ENCODE measurements at regions not wholly inside any gene's neighbourhood (a gene's known extent, or its start where the extent isn't known, plus 50 kb on each side); places are given as distances from the start of the nearest gene placed in this dataset.
"Not testable (repeated sequence)": the region's sequence is repeated elsewhere in the genome, so short reads cannot be mapped to it uniquely, and the experiment has no call there.

DNA sequence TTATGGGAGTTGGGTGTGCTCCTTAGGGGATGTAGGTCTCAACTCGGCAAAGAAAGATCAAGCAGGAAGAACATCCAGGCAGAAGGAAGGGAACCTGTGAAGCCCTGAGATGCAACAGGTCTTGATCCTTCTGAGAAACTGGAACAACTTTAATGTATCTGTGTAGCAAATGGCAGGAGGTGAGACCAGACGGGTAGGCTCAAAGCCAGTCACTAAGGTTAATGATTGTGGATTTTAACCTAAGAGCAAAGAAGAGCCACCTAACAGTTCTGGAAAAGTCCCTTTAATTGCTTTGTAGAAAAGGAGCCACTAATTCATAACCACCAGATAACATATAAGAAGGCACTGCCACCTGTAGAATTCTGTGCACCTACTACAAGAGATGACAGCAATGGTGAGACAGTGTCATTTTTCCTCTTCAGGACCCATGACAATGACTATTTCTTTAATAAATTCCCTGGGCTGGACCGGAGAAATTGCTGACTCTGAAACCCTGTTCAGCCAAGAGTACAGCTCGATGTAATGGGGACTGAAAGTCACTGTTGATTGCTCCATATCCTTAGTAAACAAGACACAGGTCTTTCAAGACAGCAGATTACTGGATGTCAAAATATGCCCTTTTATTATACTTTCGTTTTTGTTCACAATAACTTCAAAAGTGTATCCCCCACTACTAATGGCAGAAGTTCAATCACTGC lies 326.2 kb downstream of the CBLN4 start:
- DNase-seq: no peak

DNA sequence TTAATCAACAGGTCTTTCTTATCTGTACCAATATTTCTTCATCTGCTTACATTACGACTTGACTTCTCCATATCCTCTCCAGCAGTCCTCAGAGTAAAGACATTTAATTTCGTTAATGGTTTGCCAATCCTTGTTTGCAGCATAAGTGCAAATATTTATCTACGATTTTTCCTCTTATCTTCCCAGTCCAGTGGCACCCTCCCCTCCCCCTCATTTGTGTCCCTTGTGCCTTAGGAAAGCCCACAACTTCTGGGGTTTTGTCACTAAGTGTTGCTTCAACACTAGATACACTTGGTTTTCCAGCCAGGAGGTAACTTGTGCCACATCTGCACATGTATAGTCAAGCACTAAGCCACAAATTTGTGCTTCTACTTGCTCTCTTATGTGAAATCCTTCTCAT lies 327.2 kb downstream of the CBLN4 start:
- no peak for DNase-seq

DNA sequence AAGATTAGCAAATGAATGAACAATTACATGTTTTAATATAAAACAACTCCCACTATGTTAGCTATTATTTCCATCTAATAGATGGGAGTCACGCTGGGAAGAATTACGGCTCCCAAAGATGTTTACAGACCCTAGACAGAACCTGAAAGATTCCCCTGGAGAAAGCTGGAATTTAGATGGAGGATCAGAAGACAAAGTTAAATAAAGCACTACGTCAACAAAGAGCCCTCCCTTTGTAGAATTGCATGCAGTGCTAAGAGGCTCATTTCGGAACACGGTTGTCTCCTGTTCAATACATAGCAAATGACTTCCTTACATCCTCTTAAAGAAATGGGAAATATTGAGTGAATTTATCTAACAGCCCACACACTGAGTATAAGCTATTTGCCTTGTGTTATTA lies 328.3 kb downstream of the CBLN4 start:
- no peak for DNase-seq

DNA sequence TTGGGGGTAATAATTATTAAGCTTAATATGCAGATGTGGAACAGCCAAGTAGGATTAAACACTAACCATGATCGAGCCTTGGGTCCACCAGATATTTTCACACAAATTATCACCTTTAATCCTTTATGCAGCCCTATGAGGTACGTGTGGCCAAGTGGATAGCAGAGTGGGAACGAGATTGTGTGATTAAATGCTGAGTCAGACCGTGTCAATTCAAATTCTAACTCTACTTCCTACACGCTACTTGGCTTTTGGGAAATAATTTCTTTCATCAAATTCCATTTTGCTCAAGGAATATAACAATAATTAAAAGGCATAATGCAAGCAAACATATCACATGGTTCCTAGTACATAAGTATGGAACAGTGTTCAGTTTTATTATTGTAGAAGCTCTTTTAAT lies 329.2 kb downstream of the CBLN4 start:
- DNase-seq: no peak

DNA sequence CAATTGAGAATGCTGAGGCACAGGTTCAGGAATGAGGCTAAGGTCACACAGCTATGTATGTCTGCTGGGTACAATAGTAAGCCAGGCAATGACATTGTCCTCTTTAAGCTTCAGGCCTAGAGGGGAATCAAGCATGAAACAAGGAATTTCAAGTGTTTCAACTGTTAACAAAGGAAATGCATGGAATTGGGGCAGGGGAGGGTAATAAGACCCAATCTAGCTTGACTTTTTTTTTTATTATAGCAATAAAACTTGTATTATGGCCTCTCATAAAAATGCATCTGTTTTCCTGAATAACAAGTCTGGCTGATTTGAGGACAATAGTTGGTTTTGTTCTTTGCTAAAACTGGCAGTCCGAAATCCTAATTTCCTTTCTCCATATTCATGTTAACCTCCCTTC lies 336.7 kb downstream of the CBLN4 start:
- DNase-seq: no peak

DNA sequence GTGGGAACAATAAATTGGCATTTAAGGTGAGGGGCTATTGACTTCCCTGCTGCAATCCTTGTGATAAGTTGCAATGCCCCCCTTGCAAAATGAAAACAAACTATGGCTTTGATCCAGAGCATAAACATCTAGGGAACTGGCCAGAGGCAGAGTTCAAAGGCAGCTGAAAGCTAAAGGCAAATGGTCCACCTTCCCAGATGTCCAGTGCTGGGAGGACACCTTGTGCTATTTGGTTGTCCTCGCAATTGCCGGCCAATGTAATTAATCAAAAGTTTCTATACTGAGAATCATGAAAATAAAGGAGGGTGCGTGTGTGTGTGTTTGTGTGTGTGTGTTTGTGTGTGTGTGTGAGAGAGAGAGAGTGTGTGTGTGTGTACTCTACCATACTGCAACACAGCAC lies 337.4 kb downstream of the CBLN4 start:
- no peak for DNase-seq

DNA sequence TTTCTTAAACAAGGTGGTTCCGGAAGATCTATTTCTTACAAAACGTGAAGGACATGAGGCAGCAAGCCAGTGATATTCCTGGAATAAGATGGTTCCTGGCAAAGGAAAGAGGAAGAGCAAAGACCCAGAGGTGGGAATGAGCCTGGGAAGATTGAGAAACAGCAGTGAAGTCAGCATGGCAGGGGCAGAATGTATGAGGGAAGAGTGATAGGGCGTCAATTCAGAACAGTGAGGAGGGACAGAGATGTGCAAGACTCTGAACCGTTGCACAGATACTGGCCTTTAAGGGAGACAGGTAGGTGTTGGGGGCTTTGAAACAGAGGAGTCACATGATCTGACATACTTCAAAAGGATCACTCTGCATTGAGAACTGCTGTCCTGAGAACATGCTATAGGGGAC lies 338.3 kb downstream of the CBLN4 start:
- no peak for DNase-seq

DNA sequence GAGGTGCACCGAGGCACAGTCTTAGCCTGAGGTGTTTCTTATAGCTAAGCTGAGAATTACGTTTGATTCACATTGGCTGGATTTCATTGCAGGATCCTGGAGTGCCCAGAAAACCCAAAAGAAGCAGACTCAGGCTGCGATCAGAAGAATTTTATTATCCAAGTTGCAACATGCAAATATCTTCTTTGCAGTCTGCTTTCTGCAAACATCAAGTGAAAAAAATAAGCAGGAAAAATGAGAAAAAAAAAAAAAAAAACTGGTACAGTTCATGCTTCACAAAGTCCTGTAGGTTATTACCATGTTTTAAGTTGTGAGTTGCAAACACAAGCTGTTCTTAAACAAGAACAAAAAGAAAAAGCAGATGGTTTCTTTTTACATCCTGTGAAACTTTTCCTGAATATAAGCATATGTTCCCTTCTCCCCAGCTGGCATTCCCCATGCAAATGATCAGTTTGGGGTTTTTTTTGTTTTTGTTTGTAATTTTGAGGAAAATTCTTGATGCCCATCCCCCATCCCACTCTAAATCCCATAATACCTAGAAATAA lies 349.0 kb downstream of the CBLN4 start:
- peak in 1 of 2 donors; percentile 6 for DNase-seq

DNA sequence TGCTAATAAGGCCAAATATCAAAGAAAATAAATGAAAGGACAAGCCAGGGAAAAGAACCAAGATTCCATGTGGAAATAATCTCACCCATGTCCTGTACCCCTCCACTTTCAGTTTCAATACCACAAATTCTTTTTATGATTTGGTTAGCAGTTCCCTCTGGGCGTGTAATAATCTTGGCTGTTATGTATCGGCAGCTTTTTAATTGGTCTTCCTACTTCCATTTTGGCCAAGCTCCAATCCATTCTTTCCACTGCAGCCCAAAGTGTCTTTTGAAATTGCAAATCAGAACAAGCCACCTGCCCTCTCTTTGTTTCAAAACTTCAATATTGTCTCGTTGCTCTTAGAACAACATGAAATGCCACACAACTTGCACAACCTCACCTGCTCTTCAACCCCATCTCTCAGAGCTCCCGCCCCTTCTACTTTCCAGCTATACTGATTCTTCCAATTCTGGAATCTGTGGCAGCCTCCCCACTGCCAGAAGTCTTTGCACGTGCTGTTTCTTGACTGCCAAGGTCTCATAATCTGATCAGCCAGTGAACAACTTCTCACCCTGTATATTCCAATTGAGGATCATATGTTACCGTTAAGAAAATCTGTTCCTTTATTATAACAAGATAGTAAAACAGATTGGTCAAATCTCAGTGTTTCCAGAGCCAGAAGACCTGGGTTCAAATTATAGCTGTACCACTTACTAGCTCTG lies 354.5 kb downstream of the CBLN4 start:
- DNase-seq: no peak

DNA sequence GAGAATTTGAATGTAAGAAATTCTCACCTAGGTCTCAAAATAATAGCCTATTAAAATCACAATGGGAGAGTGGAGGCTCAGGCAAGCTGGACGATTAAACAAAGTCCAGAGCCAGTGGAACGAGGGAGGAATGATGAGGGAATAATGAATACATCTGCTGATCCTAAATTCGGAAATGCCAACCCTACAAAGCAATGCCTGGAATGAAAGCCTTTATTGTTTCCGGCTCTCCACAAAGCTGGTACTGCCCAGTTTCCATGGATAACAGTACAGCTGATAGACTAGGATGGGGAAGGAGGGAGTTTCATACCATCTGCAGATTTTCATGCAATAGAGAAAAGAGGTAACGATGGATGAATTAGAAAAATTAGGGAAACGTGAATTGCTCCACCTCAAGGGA lies 356.1 kb downstream of the CBLN4 start:
- peak; percentile 5 to 6 for DNase-seq

DNA sequence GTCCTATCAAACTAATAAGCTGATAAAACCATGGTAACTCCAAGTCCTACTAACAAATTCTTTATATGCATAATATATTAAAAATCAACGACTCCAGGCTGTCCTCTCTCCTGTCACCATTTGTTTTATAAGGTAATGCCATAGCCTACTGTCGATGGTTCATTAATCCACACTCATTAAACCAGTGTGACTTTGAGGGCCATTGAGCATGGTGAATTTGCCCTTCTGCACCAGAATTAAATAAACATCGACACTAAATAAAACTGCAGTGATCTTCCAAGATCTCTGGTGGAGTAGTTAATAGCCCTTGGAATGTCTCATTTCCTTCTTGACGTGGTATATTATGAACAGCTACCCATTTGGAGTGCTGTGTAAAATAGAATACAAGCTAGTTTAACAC lies 358.5 kb downstream of the CBLN4 start:
- no peak for DNase-seq

DNA sequence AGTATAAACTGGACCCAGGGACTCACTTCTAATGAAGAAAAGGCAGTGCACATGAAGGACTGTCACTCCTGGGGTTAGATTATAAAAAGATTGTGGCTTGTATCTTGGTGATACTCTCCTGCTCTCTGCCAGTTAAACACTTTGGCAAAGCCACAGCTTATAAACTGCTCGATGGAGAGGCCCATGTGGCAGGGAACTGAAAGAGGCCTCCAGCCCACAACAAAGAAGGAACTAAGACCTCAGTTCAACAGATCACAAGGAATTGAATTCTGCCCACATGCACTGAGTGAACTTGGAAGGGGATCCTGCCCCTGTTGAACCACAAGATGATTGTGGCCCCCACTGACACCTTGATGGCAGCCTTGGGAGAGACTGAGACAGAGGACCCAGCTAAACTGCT lies 363.8 kb downstream of the CBLN4 start:
- no peak for DNase-seq

DNA sequence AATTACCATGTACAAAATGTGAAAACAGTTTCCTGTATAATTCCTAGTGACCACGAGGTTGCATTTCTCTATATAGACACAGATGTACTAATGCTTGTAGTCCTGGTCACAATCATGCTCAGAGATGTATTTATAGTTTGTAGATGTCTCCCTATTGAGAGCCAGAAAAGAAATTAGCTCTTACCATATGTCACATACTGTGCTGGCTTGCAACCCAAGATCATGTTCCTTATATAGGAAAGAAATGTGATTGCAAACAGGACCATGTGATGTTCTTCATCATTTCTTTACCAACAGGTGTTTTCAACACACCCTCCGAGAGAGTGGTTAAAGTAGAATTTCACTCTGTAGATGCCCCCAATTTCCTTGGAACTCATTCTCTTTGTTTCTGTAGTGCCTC lies 369.4 kb downstream of the CBLN4 start:
- DNase-seq: no peak

DNA sequence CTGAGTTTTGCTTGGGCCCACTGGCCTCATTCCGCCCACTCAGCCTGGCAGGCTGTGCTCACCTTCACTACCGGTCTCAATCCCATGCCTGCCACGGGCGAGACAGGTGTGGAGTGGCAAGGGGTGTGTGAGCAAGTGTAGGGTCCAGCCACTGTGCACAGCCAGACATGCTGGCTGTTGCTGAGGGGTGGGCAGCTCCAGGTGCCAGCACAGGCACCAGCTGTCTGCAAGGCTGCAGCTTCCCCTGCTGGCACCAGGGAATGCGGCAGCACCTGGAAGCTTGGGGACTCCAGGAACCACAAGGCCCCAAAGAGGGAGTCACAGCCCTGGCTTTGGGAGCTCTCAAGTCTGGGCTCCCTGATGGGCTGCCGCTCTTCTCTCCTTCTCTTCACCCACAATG lies 372.7 kb downstream of the CBLN4 start:
- DNase-seq: no peak

DNA sequence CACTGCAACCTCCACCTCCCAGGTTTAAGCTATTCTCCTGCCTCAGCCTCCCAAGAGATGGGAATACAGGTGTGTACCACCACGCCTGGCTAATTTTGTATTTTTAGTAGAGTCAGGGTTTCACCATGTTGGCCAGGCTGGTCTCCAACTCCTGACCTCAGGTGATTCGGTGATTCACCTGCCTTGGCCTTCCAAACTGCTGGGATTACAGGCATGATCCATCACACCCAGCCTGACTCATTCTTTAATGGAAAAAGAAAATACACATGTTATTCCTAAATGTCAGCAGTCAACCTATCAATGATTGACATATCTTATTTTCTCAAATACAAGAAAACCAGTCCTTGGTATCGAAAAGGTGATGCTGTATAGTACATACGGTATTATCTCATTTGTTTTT lies 376.2 kb downstream of the CBLN4 start:
- DNase-seq: not testable (repeated sequence)

DNA sequence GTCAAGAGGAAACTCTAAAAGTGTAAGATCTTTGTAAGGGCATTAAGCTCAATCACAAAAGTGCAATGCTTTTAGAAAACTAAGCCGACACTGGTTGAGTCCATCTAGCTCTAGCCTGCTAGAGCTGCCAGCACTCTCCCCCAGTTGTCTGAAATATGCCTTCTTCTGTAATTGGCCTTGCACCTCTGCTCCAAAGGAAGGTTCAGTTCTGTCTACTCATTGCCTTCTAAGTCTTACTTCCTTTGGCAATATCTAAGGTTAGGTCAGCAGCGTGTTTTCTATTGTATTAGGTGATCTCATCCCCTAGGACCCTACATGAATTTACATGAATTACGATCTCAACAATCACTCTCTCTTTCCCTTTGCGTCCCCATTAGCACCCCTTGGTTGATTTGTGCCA lies 378.6 kb downstream of the CBLN4 start:
- no peak for DNase-seq

DNA sequence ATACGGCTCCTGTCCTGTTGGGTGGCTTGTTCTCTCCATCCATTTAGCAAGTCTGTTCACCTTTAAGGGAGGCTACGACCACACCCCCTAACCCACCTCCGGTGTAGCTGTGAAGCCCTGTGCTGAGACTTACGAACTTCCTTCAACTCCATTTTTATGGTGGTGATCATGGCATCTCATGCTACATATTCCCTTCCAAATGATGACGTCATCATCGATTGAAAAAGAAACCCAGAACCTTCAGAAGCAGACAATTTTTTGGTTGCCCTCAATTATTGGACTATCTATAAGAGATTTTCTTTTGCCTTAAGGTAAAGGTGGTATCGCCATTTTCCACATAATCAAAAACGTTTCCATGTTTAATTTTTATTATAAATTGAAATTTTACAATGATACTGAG lies 389.0 kb downstream of the CBLN4 start:
- no peak for DNase-seq

DNA sequence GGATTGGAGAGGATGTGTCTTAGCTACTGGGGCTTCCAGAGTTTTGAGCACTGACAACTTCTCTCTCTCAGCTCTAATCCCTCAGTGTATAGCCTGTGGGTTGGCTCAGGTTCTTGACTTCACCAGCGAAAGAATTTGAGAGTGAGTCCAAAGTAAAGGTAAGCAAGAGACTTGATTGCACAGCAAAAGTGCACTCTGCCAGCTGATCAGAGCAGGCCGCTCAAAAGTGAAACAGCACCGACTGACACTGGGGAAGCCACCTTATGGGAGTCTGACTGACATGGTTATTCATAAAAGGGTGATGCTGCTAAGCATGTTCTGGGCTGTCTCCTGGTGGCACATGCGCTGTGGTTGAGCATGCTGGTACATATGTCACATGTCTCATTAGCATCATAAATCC lies 389.5 kb downstream of the CBLN4 start:
- DNase-seq: no peak

DNA sequence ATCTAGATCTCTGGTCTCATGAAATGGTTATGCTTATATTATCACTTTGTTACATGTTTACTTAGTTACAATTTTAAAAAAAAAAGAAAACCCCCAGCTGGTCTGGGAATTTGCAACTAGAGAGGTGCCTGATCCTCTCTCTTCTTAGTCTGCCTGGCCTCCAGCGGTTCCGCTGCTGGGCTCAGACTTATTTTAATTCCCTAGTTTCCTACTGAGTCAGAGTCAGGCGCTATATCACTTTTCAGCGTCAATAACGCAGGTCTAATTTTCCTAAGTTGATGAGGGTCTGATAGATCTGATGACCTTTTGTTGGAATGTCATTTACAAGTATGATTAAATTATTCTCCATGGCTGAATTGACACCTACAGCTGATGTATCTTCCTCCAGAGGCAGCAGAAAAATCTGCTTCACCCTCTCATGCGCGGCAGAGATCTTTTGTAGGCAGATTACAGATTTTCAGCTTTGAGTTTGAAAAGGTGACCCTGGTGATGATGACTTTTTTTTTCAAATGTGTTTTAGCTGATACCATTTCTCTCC lies 391.0 kb downstream of the CBLN4 start:
- DNase-seq: no peak

DNA sequence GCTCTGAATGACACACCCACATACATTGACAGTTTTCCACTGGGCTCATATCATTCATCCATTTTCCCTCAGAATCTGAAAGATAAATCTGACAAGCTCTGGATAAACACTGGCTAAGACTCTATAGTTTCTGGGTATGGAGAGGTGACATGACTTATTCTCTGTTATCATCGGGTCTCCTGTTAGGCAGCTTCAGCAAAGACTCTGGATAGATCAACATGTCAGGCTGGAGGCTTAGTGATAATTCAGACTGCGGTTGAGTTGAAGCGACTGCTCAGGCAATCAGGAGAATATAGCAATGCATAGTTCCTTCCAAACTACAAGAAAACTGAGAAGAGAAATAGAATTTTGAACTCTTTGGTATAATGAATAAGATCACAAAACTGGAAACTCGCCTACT lies 394.6 kb downstream of the CBLN4 start:
- DNase-seq: no peak

DNA sequence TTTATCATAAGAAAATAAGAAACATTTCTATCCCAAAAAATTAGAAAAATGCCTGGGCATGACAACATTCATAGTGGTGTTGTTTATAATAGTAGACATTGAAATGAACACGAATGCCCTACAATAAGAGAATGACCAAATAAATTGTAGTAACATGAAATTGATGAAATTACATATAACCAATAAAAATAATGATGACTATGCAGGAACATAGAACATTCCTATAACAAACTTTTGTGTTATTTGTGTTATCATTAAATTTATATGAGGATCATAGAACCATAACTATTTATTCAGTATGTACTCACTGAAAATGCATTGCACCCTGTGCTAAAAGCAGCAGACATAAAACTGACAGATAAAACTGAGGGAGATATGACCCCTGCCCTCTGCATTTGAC lies 399.7 kb downstream of the CBLN4 start:
- DNase-seq: no peak

DNA sequence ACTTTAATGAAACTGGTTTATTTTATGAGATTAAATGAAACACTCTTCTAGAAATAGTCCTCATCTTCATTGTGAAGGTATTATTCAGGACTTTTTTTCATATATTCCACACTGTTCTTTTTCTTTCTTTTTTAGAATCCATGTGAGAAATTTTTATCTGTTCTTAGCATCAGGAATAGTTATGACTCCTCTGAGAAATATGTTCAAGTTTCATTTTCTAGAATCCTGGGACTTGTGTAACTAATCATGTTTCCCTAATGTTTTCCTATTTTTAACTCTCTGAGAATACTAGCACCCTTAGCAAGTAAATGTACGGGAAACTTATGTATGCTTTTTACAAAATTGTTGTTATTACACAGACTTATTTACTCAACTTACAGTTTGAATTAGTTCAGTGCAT lies 407.8 kb downstream of the CBLN4 start:
- no peak for DNase-seq

DNA sequence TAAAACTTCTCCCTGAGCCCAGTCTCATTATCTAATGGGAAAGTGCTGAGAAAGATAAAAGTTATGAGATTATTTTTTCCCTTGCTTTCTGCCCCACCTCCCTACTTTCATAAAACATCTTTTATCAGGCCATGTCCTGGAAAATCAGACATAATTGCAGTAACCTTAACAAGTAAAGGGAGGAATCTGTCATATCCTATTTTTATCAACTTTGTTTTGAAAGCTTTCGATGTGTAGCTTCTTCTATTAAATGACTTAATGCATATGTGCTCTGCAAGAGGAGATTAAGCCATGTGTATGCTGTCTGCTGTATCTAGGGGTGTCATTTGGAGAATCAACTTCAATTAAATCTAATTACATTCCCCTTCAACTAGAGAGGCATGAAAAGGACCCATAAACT lies 408.9 kb downstream of the CBLN4 start:
- no peak for DNase-seq

DNA sequence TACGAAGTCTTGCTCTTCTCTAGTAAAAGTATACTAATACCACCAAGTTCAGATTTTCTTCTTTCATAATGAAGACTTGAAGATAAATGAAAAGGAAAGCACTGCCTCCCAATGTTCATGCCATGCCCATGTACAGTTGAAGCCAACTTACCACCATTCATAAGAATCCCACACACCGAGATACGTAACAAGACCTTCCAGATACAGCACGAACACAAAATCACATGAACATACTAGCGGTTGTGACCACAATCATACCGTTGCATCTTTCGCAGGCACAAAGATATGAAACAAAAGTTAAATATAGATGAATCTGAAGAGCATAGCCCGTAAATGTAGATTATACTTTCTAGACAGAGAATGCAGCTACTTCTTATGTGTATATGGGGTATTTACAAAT lies 412.5 kb downstream of the CBLN4 start:
- DNase-seq: no peak

Measured in hippocampal formation (tissue), 2 donors.